Nucleus accumbens (tissue), 56 donors: ENCODE measurements at regions not wholly inside any gene's neighbourhood (a gene's known extent, or its start where the extent isn't known, plus 50 kb on each side); places are given as distances from the start of the nearest gene placed in this dataset.
A peak's percentile ranks its signal among the peaks of the same experiment; 100 is the strongest.

Experiments
- DNase-seq, 56 donors: peaks; one replicate each; lab custom pipeline; 2025; lab: John Stamatoyannopoulos, UW

DNA sequence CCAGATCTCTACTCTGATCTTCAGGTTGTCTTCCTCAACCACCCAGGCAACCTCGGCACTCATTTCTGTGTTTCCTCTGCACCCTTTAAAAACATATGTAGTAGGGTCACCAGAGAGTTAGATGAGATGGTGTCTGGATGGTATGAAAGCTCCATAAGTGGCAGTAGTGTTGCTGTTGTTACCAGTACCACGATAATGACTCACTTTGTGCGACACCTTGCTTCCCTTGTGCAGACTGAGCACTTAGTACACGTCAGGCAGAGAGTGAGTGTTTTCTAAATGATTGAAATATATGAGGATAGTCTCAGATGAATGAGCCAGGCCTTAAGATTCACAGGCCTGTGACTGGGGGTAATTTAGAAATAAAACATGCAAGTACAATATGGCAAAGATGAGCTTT lies 188.7 kb downstream of the MAF start:
- no peak for DNase-seq

DNA sequence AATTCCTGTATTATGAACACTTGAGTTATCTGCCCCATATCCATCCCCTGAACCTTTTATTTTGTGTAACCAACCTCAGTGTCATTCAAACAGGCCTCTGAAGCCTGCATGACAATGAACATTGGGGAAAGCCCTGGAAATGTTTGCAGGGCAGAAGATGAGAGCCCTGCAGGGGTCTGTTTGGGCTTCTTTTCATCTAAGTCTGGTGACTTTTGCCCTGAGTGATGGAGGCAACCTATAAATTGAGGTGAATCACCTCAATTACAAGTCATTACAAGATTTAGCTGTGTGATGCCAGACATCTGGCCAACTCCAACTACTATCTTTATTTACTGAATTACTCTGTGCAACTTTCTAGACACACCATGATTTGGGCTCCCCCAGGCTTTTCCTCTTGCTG lies 189.2 kb downstream of the MAF start:
- DNase-seq, result no peak

DNA sequence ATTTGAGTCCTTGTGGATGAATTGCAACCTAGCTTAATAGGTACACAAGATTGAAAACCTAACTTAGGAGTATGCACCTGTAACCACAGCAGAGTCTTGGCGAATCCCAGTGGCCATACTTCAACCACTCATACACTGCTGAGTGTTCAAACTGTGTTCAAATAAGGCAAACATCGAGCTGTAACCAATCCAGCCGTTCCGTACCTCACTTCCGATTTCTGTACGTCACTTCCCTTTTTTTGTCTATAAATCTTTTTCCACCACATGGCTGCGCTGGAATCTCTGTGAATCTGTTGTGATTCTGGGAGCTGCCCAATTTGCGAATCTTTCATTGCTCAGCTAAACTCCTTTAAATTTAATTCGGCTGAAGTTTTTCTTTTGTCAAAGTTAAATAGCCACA lies 190.6 kb downstream of the MAF start:
- no peak for DNase-seq

DNA sequence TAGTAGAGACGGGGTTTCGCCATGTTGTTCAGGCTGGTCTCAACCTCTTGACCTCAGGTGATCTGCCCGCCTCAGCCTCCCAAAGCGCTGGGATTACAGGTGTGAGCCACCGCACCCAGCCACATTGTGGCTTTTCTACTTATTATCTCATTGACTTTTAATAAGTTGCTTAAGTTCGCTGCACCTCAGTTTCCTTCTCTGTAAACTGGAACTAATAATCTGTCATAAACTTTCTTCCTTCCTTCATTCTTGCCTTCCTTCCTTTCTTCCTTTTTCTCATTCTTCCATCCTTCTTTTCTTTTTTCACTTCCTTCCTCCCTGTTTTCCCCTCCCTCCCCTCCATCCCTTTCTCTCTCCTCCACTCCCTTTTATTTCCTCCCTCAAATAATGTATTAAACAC lies 192.2 kb downstream of the MAF start:
- no peak for DNase-seq

DNA sequence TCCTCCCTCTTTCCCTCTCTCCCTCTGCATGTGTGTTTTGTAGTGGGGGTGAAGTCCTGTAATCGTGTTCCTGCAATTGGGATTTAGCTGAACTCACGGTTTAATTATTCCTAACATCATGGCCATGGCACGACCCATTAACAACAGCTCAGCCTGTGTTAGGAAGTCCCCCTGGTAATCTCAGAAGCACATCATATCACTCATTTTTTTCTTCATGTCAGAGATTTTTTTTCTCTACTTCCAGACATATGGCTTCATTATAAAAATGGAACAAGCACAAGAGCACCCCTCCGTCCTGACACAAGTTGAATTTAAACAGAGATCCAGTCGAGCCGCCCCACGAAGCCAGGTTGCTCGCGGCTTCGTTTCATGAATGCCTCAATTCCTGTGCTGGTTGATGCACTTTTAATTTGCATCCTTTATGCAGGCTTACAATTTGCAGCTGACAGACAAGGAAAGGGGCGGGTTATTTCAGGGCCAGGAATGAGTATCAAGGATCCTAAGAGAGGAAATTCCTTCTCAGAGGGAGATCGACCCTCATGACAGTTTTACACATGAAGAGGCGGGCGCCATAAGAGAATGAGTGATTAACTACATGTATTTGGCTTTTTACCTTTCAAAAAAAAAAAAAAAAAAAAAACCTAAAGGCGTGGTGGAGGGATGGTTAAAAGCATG lies 192.9 kb downstream of the MAF start:
- no peak for DNase-seq

DNA sequence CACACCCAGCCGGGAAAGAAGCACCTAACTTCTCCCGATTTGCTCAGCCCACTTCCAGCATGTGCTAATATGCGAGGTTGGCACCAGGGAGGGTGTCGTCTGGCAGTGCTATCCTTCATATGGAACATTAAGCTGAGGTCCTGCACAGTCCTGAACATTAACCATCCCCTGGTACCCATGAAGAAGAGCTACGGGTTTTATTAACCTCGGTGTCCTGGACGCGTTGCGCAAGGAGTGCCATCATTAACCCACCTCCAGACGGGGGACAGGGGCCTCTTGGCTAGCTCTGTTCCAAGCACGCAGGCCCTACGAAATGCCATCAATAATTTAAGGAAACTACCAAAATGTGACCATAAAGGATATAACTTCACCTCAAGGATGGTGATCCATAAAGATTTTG lies 193.5 kb downstream of the MAF start:
- no peak for DNase-seq

DNA sequence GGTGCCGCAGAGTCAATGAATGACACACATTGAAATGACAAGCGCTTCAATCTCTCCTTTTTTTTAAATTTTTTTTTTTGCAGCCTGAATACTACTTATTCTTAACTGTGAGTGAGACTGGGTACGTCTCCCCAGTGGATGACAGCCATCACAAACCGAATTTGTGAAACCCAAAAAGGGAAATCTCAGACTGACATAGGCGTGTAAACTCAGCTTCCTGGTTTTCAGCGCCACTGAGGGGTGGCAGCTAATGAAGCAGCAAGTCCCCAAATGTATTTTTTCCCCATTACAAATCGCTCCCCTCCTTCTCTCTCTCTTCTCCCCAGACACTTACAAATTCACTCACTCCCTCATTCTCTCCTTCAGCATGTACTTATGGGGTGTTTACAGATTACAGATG lies 196.0 kb downstream of the MAF start:
- no peak for DNase-seq

DNA sequence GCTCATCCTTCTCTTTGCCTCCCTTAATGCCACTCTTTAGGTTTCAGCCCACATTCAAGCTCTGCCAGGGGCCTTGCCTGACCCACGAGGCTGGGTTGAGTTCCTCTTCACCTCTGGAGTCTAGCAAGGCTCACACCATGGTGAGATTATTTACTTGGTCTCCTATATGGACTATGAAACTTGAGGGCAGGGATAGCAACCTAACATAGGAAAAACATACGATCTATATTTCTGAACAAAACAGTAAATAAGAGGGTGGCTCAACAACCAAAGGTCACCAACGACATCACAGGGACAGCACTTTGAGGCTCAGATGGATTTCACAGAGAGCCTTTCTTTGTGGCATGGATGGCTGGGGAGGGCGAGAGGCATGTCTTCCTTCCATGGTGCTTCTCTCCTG lies 197.0 kb downstream of the MAF start:
- DNase-seq, result no peak

DNA sequence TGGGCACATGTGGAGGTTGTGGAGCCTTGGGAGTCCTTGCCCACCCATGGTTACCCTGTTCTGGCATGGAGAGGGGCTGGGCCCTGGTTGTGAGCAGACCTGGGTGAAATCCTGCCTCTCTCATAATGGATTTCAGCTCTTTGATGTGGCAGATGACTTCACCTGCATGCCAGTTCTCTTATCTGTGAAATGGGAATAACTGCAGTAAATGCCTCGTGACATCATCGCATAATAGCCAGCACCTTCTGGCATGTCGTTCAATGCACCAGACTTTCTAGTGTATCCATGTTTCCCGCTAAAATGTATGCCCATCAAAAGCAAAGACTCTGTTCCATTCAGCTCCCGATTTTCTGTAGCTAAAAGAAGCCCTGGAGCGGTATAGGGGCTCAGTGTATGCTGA lies 197.6 kb downstream of the MAF start:
- no peak for DNase-seq

DNA sequence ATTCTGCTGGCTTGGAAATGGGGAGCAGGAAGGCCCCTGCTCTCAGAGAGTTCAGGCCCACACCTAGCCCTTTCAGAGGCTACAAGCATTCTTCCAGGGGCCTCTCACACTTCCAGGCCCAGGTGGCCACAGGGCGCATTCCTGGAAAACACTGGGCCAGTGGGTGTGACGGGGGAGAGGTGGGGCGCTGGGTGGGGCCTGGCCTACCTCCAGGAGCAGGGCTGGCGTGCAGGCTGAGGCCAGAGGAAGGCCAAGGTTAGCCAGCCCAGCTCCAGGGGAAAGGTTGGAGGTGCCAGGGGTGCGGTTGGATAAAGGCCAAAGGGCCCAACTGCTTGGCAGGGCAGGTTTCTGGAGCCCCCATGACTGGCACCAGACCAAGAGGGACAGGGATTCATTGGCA lies 198.2 kb downstream of the MAF start:
- DNase-seq, result no peak

DNA sequence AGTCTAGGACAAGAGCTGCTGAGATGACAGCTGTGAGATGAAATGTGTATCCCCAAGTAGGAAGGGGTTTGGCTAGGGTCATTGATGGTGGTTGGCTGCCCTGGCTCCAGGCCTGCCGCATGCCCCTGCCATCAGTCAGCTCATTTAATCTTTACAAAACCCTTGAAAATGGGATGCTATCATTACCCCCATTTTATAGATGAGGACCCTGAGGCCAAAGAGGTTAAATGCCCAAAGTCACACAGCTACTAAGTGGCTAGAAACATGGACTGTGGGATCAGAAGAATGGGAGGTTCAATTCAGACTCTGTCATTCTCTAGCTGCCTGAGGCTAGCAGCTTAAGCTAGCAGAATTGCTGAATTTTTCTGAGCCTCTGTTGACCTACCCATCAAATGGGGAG lies 198.8 kb downstream of the MAF start:
- no peak for DNase-seq

DNA sequence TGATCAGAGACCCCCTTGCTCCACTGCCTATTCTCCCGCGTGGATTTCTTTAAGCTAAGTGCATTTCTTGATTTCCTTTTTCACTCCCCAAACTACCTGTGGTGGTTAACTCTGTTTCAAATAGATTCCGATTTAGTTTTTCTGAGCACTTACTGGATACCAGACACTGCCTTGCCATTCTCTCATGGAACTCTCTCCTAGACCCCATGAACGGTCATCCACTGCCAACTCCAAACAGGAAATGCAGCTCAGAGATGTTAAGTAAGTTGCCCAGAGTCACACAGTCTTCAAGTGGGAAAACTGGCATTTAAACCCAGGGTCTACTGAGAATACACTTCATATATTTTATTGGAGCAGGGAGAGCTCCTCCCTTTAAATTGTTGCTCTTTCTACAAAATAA lies 199.4 kb downstream of the MAF start:
- DNase-seq, result no peak

DNA sequence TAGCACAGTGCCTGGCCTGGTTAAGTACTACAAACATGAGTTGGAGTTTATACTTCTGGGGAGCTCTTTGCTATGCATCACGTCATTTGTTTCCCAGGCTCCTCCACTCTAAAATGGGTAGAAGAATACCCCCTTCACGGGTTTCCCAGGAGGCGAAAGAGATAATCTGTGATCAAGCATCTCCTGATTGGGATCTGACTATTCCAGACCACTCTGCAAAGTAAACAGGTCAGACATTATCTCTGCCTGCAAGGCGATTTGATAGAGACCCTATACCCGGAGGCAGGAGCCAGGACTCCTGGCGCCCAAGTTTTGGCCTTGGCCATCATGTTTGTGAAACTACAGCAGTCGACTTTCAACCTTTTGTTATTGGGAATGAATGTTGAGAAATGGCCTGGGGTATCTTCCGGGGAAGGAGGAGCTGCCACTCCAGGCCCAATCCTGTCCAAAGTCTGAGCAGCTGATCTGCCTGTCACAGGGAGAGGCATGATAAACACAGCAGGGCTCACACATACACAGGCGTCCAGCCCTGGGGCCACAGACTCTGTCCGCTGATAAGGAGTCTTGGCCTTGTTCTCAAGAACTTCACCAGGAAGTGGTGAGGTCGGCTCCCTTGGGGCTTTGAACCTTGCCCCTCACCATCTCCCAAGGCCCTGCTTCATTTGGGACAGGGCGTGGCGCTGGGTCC lies 199.9 kb downstream of the MAF start:
- DNase-seq, result no peak

DNA sequence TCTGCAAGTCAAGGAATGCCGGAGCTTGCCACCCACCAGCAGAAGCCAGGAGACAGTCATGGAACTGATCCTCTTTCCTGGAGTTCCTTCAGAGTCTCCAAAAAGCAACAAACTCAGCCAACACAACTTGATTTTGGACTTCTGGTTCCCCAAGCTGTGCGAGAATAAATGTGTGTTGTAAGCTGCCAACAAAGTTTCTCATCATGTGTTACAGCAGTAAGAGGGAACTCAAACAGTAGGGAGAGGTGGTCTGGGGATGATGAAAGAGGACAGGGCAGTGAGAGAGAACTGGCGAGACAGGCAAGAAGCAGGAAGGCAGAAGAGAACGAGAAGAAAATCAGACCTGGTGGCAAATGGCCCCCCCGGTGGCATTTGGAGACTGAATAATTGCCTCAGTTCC lies 204.9 kb downstream of the MAF start:
- DNase-seq, result no peak

DNA sequence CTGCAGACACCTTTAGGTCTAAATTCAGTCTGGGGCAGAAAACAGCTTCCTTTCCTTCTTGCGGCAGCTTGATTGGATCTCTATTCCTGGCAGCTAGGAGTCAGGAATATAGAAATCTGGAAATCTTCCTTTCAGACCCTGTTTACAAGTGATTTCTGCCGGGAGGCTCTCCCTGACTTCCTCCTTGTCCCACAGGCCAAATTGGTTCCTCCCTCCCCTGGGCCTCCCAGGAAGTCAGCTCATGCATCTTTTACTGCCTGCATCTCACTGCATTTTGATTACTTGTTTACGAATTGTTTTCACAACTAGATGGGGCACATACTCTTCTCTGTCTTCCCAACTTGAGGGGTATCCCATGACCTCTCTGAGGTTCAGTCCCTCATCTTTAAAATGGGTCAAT lies 206.3 kb downstream of the MAF start:
- DNase-seq, result no peak

DNA sequence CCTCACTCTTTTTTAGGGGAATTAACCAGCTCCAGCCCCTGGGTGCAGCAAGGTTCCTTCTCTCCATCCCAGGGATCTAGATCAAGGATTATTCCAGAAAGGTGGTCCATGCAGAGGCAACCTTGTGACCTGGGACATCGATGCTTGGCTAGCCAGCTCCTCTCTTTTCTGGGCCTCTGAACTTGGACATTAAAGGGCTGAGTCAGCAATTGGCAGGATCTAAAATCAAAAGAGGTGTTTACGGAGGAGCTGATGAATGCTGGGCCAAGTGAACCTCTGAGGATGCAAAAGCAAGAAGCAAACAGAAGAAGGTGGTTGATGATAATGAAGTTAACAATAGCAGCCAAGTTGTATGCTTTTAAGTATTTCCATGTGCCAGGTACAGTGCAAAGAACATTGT lies 207.0 kb downstream of the MAF start:
- DNase-seq, result no peak

DNA sequence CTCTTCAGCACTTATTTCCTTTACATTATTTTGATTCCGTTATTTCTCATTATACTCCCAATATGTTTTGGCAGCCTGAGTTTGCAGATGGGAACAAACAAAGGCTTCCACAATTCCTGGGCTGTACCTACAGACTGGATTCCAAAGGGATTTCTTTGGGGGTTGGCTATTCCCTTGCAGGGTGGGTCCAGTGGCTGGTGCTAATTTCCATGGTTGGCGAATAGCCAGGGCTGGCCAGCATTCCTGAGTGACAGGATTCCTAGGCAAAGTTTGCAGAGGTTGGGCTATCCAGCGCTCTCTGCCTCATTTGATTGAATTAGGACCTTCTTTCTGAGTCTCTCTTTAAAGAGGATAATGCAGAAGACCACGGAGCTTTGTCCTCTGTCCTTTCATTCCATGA lies 207.4 kb downstream of the MAF start:
- peak in 1 of 56 donors; percentile 2 for DNase-seq

DNA sequence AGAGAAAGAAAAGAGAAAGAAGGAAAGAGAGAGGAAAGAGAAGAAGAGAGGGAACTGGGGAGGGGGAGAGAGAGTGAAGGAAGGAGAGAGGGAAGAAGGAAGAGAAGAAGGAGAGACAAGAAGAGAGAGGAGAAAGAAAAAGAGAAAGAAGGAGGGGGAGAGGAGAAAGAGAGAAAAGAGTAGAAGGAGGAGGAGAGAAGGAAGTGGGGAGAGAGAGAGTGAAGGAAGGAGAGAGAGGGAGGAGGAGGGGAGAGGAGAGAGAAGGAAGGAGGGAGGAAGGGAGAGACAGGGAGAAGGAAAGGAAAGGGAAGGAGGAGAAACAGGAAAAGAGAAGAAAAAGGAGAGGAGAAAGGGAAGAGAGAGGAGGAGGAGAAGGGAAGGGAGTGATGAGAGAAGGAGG lies 208.5 kb downstream of the MAF start:
- no peak for DNase-seq

DNA sequence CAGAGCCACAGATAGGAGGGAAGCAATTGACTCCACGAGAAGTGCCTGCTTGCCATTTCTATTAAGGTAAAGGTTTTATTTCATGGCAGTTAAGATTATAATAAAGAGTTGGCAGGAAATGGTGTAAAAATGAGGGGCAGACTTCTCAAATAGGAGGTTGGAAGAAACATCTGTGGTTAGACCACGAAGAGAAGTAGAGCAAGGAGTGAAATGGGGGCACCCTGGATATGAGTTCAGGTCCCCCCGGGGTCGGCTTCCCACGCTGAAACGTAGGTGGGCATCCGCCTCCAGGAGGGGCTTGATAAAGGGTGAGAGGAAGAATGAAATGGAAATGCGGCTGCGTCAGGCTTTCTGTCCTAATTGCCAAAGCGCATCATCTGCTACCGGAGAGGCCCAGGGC lies 209.1 kb downstream of the MAF start:
- DNase-seq, result no peak

DNA sequence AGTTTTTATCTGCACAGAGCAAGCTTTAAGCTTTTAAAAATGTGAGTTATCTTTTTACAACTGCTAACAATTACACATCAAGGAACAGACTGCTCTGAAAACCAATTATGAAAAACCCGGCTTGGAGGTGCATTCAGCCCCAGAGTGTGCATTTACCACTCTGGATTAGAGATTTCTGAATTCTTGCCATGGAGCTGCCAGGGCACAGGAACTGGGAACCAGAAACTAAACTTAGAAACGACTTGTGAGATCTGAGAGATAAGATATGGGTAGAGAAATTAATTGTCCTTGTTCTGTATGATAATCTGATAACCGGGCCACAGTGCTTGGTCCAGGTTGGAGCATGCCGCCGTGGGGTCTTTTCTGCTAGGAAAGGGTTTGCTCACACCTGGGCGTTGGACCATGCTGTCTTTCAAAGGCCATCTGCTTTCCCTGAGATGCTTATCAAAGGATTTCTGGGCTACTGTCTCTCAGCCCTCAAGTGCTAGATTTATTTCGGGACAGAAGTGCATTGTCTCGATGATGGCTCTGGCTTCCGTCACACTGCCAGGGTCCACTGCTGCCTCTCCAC lies 210.0 kb downstream of the MAF start:
- no peak for DNase-seq

DNA sequence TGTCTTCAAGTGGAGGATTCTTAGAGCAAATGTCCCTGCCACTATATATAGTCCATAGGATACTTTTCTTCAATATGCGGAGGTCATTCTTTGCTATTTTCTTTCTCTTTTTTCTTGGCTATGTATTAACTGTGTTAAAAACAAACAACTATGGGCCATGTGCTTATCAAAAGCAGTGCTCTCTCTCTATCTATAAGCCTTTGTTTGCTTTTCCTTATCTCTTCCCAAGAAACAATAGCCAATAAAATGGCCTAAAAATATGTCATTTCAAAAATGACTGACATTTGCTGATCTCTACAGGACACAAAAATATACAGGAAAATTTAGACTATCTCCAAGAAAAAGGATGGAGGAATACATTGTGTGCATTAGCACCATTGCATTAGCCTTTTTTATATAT lies 212.1 kb downstream of the MAF start:
- no peak for DNase-seq

DNA sequence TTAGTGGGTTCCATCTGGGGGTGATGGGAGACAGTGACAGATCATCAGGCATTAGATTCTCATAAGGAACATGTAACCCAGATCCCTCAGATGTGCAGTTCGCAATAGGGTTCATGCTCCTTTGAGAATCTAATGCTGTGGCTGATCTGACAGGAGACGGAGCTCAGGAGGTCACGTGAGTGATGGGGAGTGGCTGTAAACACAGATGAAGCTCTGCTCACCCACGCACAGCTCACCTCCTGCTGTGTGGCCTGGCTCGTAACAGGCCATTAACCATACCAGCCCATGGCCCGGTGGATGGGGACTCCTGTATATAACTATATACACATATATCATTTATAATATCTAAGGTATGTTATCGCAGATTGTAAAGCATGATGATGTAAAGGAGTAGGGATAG lies 214.2 kb downstream of the MAF start:
- no peak for DNase-seq
